H9 (cell line): ENCODE measurements at regions not wholly inside any gene's neighbourhood (a gene's known extent, or its start where the extent isn't known, plus 50 kb on each side); places are given as distances from the start of the nearest gene placed in this dataset.

Source experiments
- DNase-seq: peaks from one replicate; pipeline ENCODE4 v3.0.0-alpha.2; 2017
- H2AFZ ChIP-seq: one replicate; pipeline ENCODE4 v1.6.1; 2013; ENCODE audit warnings: mild to moderate bottlenecking, low read length, control low read depth, moderate library complexity
- H2AK5ac ChIP-seq: 2 replicates; pipeline ENCODE4 v1.6.1; 2013; ENCODE audit warnings: low read length, control low read depth, mixed read lengths; ENCODE audit not compliant: insufficient read length
- H2BK120ac ChIP-seq: one replicate; pipeline ENCODE4 v1.6.1; 2013; ENCODE audit warnings: low read depth, mild to moderate bottlenecking, low read length, control low read depth, inconsistent platforms; ENCODE audit not compliant: poor library complexity, severe bottlenecking
- H2BK12ac ChIP-seq: 2 replicates; pipeline ENCODE4 v1.6.1; 2013; ENCODE audit warnings: low read length, control low read depth, mixed read lengths, low read depth; ENCODE audit not compliant: insufficient read length
- H2BK15ac ChIP-seq: 2 replicates; pipeline ENCODE4 v1.6.1; 2013; ENCODE audit warnings: low read depth, low read length, control low read depth
- H2BK20ac ChIP-seq: one replicate; pipeline ENCODE4 v1.6.1; 2013; ENCODE audit warnings: low read depth, mild to moderate bottlenecking, low read length, control low read depth, inconsistent platforms; ENCODE audit not compliant: poor library complexity, severe bottlenecking
- H2BK5ac ChIP-seq: 2 replicates; pipeline ENCODE4 v1.6.1; 2013; ENCODE audit warnings: low read length, control low read depth, mixed read lengths; ENCODE audit not compliant: insufficient read length
- H3K14ac ChIP-seq: 2 replicates; pipeline ENCODE4 v1.6.1; 2013; ENCODE audit warnings: low read length, control low read depth; ENCODE audit not compliant: insufficient read depth
- H3K18ac ChIP-seq: 2 replicates; pipeline ENCODE4 v1.6.1; 2013; ENCODE audit warnings: low read depth, mild to moderate bottlenecking, mixed read lengths, low read length, control low read depth; ENCODE audit not compliant: insufficient read length
- H3K23ac ChIP-seq: 2 replicates; pipeline ENCODE4 v1.6.1; 2013; ENCODE audit warnings: low read length, control low read depth, mixed read lengths, low read depth; ENCODE audit not compliant: insufficient read length
- H3K23me2 ChIP-seq: 2 replicates; pipeline ENCODE4 v1.6.1; 2013; ENCODE audit warnings: low read depth, mild to moderate bottlenecking, mixed read lengths, low read length, control low read depth; ENCODE audit not compliant: insufficient read length, poor library complexity, severe bottlenecking
- H3K27ac ChIP-seq: 2 replicates; pipeline ENCODE4 v1.5.1; 2013; ENCODE audit warnings: low read length, control low read depth, mixed read lengths, low read depth; ENCODE audit not compliant: insufficient read length
- H3K27me3 ChIP-seq: 2 replicates; pipeline ENCODE4 v1.6.1; 2013; ENCODE audit warnings: low read length, control low read depth, inconsistent platforms; ENCODE audit not compliant: insufficient read depth
- H3K4ac ChIP-seq: 2 replicates; pipeline ENCODE4 v1.6.1; 2013; ENCODE audit warnings: low read depth, mild to moderate bottlenecking, control low read depth, inconsistent platforms, low read length, moderate library complexity
- H3K4me1 ChIP-seq: 2 replicates; pipeline ENCODE4 v1.6.1; 2013; ENCODE audit warnings: low read length, control low read depth, inconsistent platforms; ENCODE audit not compliant: insufficient read depth
- H3K4me2 ChIP-seq: 2 replicates; pipeline ENCODE4 v1.6.1; 2013; ENCODE audit warnings: low read length, control low read depth, mixed read lengths; ENCODE audit not compliant: insufficient read length, insufficient read depth
- H3K56ac ChIP-seq: 2 replicates; pipeline ENCODE4 v1.6.1; 2013; ENCODE audit warnings: low read depth, mild to moderate bottlenecking, mixed read lengths, low read length, control low read depth; ENCODE audit not compliant: insufficient read length
- H3K79me1 ChIP-seq: 2 replicates; pipeline ENCODE4 v1.6.1; 2013; ENCODE audit warnings: low read depth, mild to moderate bottlenecking, moderate library complexity, low read length, control low read depth, inconsistent platforms; ENCODE audit not compliant: insufficient read depth, poor library complexity, severe bottlenecking
- H3K79me2 ChIP-seq: 2 replicates; pipeline ENCODE4 v1.6.1; 2013; ENCODE audit warnings: low read length, control low read depth, inconsistent platforms; ENCODE audit not compliant: insufficient read depth
- H3K9ac ChIP-seq: 2 replicates; pipeline ENCODE4 v1.6.1; 2013; ENCODE audit warnings: low read length, control low read depth, mixed read lengths; ENCODE audit not compliant: insufficient read length; ENCODE audit errors: extremely low read depth
- H3K9me3 ChIP-seq: one replicate; pipeline ENCODE4 v1.6.1; 2013; ENCODE audit warnings: low read depth, low read length, inconsistent platforms; ENCODE audit not compliant: control insufficient read depth
- H3T11ph ChIP-seq: one replicate; pipeline ENCODE4 v1.6.1; 2013; ENCODE audit warnings: mild to moderate bottlenecking, low read length, control low read depth, inconsistent platforms
- H4K20me1 ChIP-seq: one replicate; pipeline ENCODE4 v1.6.1; 2013; ENCODE audit not compliant: control insufficient read depth, insufficient read length, insufficient read depth
- H4K5ac ChIP-seq: 2 replicates; pipeline ENCODE4 v1.6.1; 2013; ENCODE audit warnings: low read depth, mild to moderate bottlenecking, mixed read lengths, low read length, control low read depth; ENCODE audit not compliant: insufficient read length
- H4K8ac ChIP-seq: replicated peaks from 2 replicates; pipeline ENCODE4 v1.6.1; 2013; ENCODE audit warnings: low read length, control low read depth, mixed read lengths, low read depth; ENCODE audit not compliant: insufficient read length
- H4K91ac ChIP-seq: 2 replicates; pipeline ENCODE4 v1.6.1; 2013; ENCODE audit warnings: low read depth, mild to moderate bottlenecking, moderate library complexity, mixed read lengths, low read length, control low read depth; ENCODE audit not compliant: insufficient read length
- H3K27ac Mint-ChIP-seq, 3 experiments: 2 replicates in 2 of 3; 3 replicates in 1 of 3; pipeline ENCODE4 v1.8.0; 2020 to 2021; ENCODE audit warnings: mixed read lengths in 3 of 3, mild to moderate bottlenecking in 1 of 3, moderate library complexity in 1 of 3
- H3K27me3 Mint-ChIP-seq: 2 replicates; pipeline ENCODE4 v1.8.0; 2021; ENCODE audit warnings: low read depth, mild to moderate bottlenecking, moderate library complexity, mixed read lengths
- H3K36me3 Mint-ChIP-seq, 3 experiments: 2 replicates in 2 of 3; 3 replicates in 1 of 3; pipeline ENCODE4 v1.8.0; 2020 to 2021; ENCODE audit warnings: low read depth in 3 of 3, mixed read lengths in 3 of 3; ENCODE audit not compliant: insufficient read depth in 1 of 3
- H3K4me1 Mint-ChIP-seq, 2 experiments: 2 replicates each; pipeline ENCODE4 v1.8.0; 2020; ENCODE audit warnings: mixed read lengths in 2 of 2
- H3K4me3 Mint-ChIP-seq, 2 experiments: 2 replicates in 1 of 2; 3 replicates in 1 of 2; pipeline ENCODE4 v1.8.0; 2020 to 2021; ENCODE audit warnings: mild to moderate bottlenecking in 2 of 2, mixed read lengths in 2 of 2, moderate library complexity in 1 of 2
- H3K9me3 Mint-ChIP-seq, 2 experiments: 2 replicates in 1 of 2; 3 replicates in 1 of 2; pipeline ENCODE4 v1.8.0; 2020; ENCODE audit warnings: mild to moderate bottlenecking in 2 of 2, mixed read lengths in 2 of 2, moderate library complexity in 1 of 2
- WGBS: extraction: QIAGEN DNeasy Blood & Tissue Kit; methylation state at CpG from one replicate; pipeline ENCODE4 v1.1.7; 2013; ENCODE audit warnings: missing lambda C conversion rate, low lambda C conversion rate, mixed read lengths; ENCODE audit not compliant: insufficient read length; ENCODE audit errors: extremely low coverage; 5-methylcytosine and 5-hydroxymethylcytosine counted together
- TF ChIP-seq, protein P1 (sequence below): fragments of 200-600 bp; sonication (generic); conservative IDR thresholded peaks from 3 replicates; pipeline ENCODE4 v1.8.0; 2021; ENCODE audit warnings: antibody characterized with exemption, mild to moderate bottlenecking

DNA sequence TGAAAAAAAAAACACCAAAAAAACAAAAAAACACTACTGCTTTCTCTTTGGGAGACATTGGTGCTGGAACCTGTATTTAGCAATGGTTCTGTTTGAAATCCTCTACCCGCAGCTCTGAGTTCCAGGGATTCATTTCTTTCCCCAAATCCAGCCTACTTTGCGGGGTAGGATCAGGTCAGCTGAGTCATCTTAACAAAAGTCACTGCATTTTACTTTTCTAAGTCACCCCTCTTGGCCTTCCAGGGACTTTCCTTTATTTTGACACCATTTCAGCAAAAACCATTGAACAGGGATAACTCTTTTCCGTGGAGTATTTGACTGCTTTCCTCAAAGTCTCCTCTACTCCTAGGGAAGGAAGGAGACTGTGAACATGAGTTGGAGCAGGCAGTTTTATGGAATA, 837.6 kb downstream of the MAFB start:
- no peak overlapping the region for H3K23ac ChIP-seq
- peaks cover 24 to 40% of the 10 kb centered on the region in 2 experiments for H3K4me1 Mint-ChIP-seq

More for the DNA sequence above, 837.6 kb downstream of the MAFB start:
- H3K9ac ChIP-seq = no peak overlapping the region
- H3K4me1 ChIP-seq = no peaks in the 10 kb centered on the region
- H4K91ac ChIP-seq = no peak overlapping the region
- no peaks in the 10 kb centered on the region; the same call in 1 of the 2 replicates for H3K27me3 Mint-ChIP-seq
- H3K79me1 ChIP-seq = no peaks in the 10 kb centered on the region
- no peak overlapping the region for H3K56ac ChIP-seq
- no peak overlapping the region for H3K14ac ChIP-seq
- no peak overlapping the region for H3K4me3 Mint-ChIP-seq
- H3K27me3 ChIP-seq = no peaks in the 10 kb centered on the region
- TF ChIP-seq, protein P1, sequence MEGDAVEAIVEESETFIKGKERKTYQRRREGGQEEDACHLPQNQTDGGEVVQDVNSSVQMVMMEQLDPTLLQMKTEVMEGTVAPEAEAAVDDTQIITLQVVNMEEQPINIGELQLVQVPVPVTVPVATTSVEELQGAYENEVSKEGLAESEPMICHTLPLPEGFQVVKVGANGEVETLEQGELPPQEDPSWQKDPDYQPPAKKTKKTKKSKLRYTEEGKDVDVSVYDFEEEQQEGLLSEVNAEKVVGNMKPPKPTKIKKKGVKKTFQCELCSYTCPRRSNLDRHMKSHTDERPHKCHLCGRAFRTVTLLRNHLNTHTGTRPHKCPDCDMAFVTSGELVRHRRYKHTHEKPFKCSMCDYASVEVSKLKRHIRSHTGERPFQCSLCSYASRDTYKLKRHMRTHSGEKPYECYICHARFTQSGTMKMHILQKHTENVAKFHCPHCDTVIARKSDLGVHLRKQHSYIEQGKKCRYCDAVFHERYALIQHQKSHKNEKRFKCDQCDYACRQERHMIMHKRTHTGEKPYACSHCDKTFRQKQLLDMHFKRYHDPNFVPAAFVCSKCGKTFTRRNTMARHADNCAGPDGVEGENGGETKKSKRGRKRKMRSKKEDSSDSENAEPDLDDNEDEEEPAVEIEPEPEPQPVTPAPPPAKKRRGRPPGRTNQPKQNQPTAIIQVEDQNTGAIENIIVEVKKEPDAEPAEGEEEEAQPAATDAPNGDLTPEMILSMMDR = no peak
- H3K23me2 ChIP-seq = no peaks in the 10 kb centered on the region
- H2AFZ ChIP-seq = no peak overlapping the region
- no peak overlapping the region for H4K8ac ChIP-seq
- no peak overlapping the region for H2BK5ac ChIP-seq
- H2AK5ac ChIP-seq = no peak overlapping the region
- H4K20me1 ChIP-seq = no peaks in the 10 kb centered on the region
- H2BK15ac ChIP-seq = no peak overlapping the region; the same call in 1 of the 2 replicates
- no peak overlapping the region for H2BK120ac ChIP-seq
- DNase-seq = no peak
- H3K9me3 Mint-ChIP-seq = no peaks in the 10 kb centered on the region; a peak in 1 of 5 replicates
- WGBS = no CpG with 5 or more reads among the region's 3 CpGs
- H3K36me3 Mint-ChIP-seq = no peaks in the 10 kb centered on the region
- no peaks in the 10 kb centered on the region for H3K9me3 ChIP-seq
- H4K5ac ChIP-seq = no peak overlapping the region
- no peak overlapping the region for H3K4ac ChIP-seq
- no peak overlapping the region for H3K18ac ChIP-seq
- no peak overlapping the region for H3K27ac Mint-ChIP-seq
- H3T11ph ChIP-seq = no peak overlapping the region
- no peak overlapping the region for H2BK12ac ChIP-seq
- no peaks in the 10 kb centered on the region for H3K79me2 ChIP-seq
- H2BK20ac ChIP-seq = no peak overlapping the region
- no peak overlapping the region for H3K27ac ChIP-seq
- H3K4me2 ChIP-seq = no peak overlapping the region
